HepG2 (cell line): ENCODE measurements at regions not wholly inside any gene's neighbourhood (a gene's known extent, or its start where the extent isn't known, plus 50 kb on each side); places are given as distances from the start of the nearest gene placed in this dataset.

Experiments
- ARID5B ChIP-seq: IDR thresholded peaks from 2 replicates; pipeline ENCODE4 v1.4.0; 2020; ENCODE audit warnings: mild to moderate bottlenecking, missing genetic modification reagents
- CTCF ChIP-seq: sonication (generic); formaldehyde crosslinking; IDR thresholded peaks from 2 replicates; pipeline ENCODE4 v1.5.0; 2020; ENCODE audit warnings: mild to moderate bottlenecking, missing genetic modification reagents, moderate library complexity
- ISX ChIP-seq: sonication (generic); formaldehyde crosslinking; conservative IDR thresholded peaks from 2 replicates; pipeline ENCODE4 v1.5.0; 2020; ENCODE audit warnings: missing genetic modification reagents
- POLR2A ChIP-seq, 2 experiments: IDR thresholded peaks; 2 replicates each; pipeline ENCODE4 v1.6.1; 2011; ENCODE audit warnings: low read depth in 2 of 2, low read length in 2 of 2, mild to moderate bottlenecking in 1 of 2, moderate library complexity in 1 of 2; ENCODE audit not compliant: insufficient read depth in 1 of 2
- SNAI1 ChIP-seq: sonication (generic); formaldehyde crosslinking; IDR thresholded peaks from 2 replicates; pipeline ENCODE4 v1.5.0; 2020; ENCODE audit warnings: mild to moderate bottlenecking, missing genetic modification reagents, borderline replicate concordance
- TAF1 ChIP-seq: sonication (generic); formaldehyde crosslinking; IDR thresholded peaks from 2 replicates; pipeline ENCODE4 v1.4.0; 2020; ENCODE audit warnings: missing genetic modification reagents
- TCF7L2 ChIP-seq: IDR thresholded peaks from 2 replicates; pipeline ENCODE4 v1.6.1; 2011; ENCODE audit warnings: mild to moderate bottlenecking, low read depth, low read length, moderate library complexity
- ZNF260 ChIP-seq: sonication (generic); formaldehyde crosslinking; IDR thresholded peaks from 2 replicates; pipeline ENCODE4 v1.4.0; 2020; ENCODE audit warnings: missing genetic modification reagents, low read depth, mild to moderate bottlenecking, borderline replicate concordance
- ZNF331 ChIP-seq: sonication (generic); formaldehyde crosslinking; IDR thresholded peaks from 2 replicates; pipeline ENCODE4 v1.4.0; 2020; ENCODE audit warnings: missing genetic modification reagents
- ZNF512 ChIP-seq: sonication (generic); formaldehyde crosslinking; IDR thresholded peaks from 2 replicates; pipeline ENCODE4 v1.4.0; 2020; ENCODE audit warnings: mild to moderate bottlenecking, missing genetic modification reagents
- ZNF598 ChIP-seq: sonication (generic); formaldehyde crosslinking; IDR thresholded peaks from 2 replicates; pipeline ENCODE4 v1.5.1; 2020; ENCODE audit warnings: mild to moderate bottlenecking, missing genetic modification reagents, borderline replicate concordance

GRCh38 chr1:73820843-73821242 is 377.1 kb downstream of the LRRIQ3 start:
- no peak for TF ChIP-seq CTCF (CRISPR knock-in tag)
- no peak for TF ChIP-seq ZNF331 (CRISPR knock-in tag)
- TF ChIP-seq ZNF598 (CRISPR knock-in tag), result no peak
- TF ChIP-seq POLR2A (IDR thresholded peaks at IDR 0.05; ENCODE audit: insufficient read depth in 1 of 2, low read depth in 2 of 2, low read length in 2 of 2), result no peak
- no peak for TF ChIP-seq ARID5B (CRISPR knock-in tag)
- TF ChIP-seq ZNF512, result no peak
- TF ChIP-seq TAF1, result no peak
- no peak for TF ChIP-seq ISX
- no peak for TF ChIP-seq ZNF260 (CRISPR knock-in tag)
- no peak for TF ChIP-seq SNAI1 (CRISPR knock-in tag)
- no peak for TF ChIP-seq TCF7L2
